GM13977 (cell line): ENCODE measurements at regions not wholly inside any gene's neighbourhood (a gene's known extent, or its start where the extent isn't known, plus 50 kb on each side); places are given as distances from the start of the nearest gene placed in this dataset.

Experiments used
- DNase-seq: peaks from one replicate; pipeline ENCODE4 v3.0.0; 2012; ENCODE audit warnings: low spot score
- CTCF ChIP-seq: IDR thresholded peaks from 2 replicates; pipeline ENCODE4 v1.5.1; 2012; ENCODE audit warnings: mild to moderate bottlenecking, control low read depth; ENCODE audit not compliant: insufficient read depth; ENCODE audit errors: extremely low read depth, missing control alignments
- in situ Hi-C: fragments of 300-500 bp; cut with MboI; formaldehyde crosslinking; loops from one replicate; pipeline ENCODE4 v1.12.0; 2022; ENCODE audit warnings: low sequenced_read_pairs, low pct_unique_long_range_greater_than_20kb, mixed read lengths, inconsistent platforms; ENCODE audit not compliant: unreplicated experiment

DNA sequence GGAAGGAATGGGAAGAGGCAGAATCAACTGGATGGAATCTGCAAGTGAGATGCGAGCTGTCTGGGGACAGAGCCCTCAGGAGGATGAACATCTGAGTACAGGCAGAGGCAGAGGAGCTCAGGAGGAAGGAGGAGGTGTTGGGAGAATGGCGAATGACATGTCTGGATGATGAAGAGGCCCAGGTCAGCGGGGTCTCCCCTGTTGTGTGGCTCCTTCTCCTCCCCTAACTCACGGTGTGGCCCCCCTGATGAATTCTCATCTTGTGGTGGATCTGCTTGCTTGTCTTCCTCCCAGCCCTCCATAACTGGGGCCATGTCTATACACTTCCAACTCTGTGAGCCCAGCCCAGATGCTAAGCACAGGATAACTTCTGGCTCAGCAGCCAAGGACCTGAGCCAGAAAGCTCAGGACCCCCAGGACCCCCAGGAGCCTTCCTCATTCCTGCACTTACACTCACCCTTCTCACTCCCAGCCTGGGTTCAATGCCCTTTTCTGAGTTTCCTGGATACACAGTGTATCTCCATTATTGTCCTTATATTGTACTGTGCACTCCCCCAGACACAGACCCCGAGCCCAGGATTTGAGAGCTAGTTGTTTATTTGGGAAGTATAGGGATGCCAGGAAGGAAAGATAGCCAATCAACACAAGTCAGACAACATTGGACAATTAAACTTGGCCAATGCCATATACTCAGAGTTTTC is 678.6 kb upstream of the HS6ST1 start:
- TF ChIP-seq CTCF, result no peak
- in situ Hi-C loops, result no loop called here
- DNase-seq, result no peak

DNA sequence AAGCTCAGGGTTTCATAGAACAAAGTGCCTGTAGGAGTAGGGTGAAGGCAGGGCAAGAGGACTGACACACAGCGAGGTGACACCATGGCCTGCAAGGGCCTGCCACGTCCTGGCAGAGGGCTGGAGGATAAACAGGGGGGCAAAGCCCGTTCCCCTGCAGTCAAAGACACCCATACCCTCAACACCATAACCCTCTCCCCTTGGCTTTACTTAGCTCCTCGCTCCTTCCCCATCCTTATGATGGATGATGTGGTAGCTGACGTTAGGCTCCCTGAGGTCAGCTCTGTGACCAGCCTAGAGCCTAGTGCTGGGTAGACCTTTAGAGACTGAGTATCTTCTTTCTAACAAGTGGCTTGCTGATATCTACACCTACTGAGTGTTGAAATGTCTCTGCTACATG is 683.3 kb upstream of the HS6ST1 start:
- no peak for TF ChIP-seq CTCF
- in situ Hi-C loops, result no loop called here
- no peak for DNase-seq

GRCh38 chr2:129002751-129003150 is 684.1 kb upstream of the HS6ST1 start:
- no peak for TF ChIP-seq CTCF
- in situ Hi-C loops, result no loop called here
- DNase-seq, result no peak

GRCh38 chr2:129004485-129004884 is 685.8 kb upstream of the HS6ST1 start:
- in situ Hi-C loops, result no loop called here
- no peak for DNase-seq
- TF ChIP-seq CTCF, result no peak

DNA sequence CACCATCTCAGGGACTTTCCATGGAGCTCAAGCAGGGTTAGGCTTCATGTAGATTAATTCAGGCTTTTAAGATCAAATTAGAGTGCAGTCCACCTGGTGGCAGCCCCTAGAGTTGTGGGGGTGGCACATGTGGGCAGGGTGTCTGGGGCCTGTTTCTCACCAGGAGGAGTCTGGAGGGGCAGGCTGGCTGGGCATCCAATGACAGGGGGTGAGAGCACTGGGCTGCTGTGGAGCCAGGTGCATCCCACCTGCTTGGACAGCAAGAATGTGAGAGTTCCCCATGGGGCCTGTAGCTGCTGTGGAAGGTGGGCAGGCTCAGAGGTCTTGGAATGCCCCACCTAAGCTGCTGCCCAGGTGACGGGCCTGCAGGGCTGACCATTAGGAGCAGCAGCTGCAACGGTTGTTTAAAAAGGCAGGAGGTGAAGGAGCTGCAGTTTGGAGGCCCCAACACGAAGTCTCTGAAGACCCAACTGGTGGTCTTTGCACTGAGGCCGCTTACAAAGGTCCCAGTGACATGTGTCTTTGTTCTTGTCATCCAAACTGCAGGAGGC is 686.3 kb upstream of the HS6ST1 start:
- in situ Hi-C loops, result no loop called here
- no peak for TF ChIP-seq CTCF
- no peak for DNase-seq

DNA sequence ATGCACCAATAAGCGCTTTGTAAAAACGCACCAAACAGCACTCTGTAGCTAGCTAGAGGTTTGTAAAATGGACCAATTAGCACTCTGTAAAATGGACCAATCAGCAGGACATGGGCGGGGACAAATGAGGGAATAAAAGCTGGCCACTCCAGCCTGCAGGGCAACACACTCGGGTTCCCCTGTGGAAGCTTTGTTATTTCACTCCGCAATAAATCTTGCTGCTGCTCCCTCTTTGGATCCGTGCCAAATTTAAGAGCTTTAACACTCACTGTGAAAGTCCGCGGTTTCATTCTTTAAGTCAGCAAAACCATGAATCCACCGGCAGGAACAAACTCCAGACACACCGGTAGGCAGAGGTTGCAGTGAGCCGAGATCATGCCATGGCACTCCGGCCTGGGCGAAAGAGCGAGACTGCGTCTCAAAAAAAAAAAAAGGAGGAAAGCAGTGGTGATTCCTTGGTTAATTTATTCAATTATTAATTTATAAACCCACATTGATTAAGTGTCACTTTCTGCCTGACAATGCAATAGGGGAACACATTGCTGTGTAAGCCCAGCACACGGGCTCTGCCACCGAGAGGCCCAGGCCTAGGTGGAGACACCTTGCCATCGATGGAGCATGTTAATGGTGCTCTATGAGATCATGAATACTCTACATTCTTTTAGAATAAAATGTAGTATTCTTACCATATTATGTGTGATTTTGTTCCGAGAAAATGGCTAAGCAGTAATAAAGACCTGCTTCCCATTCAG is 687.6 kb upstream of the HS6ST1 start:
- no peak for DNase-seq
- no peak for TF ChIP-seq CTCF
- in situ Hi-C loops, result no loop called here
